GM18519 (cell line): ENCODE measurements at regions not wholly inside any gene's neighbourhood (a gene's known extent, or its start where the extent isn't known, plus 50 kb on each side); places are given as distances from the start of the nearest gene placed in this dataset.
"Not testable (repeated sequence)": the region's sequence is repeated elsewhere in the genome, so short reads cannot be mapped to it uniquely, and the experiment has no call there.

ENCODE experiments used
- ATAC-seq: cut with Tn5 transposase; IDR thresholded peaks from one replicate; pipeline ENCODE4 v1.9.1; 2021; ENCODE audit warnings: mild to moderate bottlenecking, moderate library complexity; ENCODE audit not compliant: unreplicated experiment, low FRiP score

- ATAC-seq, result not testable (repeated sequence)
Observed at GRCh38 chrY:23361897-23362296, 142.6 kb downstream of the DAZ2 start.

DNA sequence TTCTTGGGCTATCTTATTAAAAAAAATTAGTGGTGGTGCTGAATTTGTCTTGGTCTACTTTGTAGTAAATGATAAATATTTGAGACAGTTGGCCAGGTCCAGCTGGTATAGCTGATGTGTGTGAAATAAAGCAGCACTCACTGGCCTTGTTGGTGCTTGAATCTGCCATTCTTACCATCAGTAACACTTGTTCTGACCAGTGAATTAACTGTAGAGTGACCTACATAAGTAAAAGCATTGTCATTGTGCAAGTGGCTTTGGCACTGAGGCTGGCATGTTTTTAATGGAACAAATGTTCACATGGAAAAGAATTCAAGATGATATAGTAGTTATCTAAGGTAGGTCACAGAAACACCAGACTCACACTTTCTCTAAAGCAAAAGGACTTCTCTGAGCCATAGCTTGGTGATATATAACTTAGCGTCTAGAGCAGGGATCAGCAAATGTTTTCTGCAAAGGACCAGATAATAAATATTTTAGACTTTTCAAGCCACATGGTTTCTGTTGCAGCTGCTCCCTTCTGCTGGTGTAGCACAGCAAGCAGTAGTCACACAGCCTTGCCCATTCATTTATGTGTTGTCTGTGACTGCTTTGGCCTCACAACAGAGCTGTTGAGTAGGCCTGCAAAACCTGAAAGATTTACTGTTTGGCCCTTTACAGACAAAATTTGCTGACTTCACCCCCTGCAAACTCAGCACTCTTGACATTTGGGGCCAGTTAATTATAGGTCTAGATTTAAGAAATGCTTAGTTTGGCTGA, 144.1 kb downstream of the DAZ2 start:
- ATAC-seq, result not testable (repeated sequence)

DNA sequence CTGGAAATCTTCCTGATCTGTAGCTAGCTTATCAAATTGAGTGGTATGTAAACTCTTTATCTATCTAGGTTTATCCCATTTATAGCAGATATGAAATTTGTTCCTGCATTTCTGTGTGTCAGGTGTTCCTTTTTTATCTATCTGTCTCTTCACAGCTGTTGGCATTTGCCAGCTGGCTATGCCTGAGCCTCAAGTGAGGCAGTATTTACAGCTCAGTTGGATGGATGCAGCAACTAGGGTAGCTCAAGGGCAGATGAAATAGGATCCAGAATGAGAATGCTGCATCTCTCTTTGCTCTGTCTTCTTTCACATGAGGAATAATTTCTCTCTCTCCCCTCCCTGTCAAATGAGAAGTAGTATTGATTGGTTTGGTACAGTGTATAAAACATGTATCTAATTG, 144.8 kb downstream of the DAZ2 start:
- not testable (repeated sequence) for ATAC-seq

DNA sequence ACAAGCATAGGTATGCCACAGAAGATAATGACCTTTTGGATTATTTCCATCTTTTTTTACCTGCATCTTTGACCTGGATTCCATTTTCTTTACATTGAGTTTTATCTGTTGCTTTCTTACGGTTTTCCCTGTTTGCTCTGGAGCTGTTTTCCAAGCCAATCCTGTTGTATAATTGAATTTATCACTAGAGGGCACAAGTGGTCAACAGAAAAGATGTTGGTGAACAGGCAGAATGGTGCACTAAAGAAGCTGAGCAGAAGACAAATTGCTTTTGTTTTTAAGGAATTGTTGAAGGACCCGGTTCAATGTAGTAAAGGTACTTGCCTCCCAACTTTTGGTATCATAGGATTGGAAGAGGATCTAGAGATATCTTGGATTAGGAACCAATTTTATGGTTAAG, 177.8 kb downstream of the DAZ2 start:
- ATAC-seq, result not testable (repeated sequence)

- not testable (repeated sequence) for ATAC-seq
Observed at GRCh38 chrY:23401280-23401679, 181.9 kb downstream of the DAZ2 start.

DNA sequence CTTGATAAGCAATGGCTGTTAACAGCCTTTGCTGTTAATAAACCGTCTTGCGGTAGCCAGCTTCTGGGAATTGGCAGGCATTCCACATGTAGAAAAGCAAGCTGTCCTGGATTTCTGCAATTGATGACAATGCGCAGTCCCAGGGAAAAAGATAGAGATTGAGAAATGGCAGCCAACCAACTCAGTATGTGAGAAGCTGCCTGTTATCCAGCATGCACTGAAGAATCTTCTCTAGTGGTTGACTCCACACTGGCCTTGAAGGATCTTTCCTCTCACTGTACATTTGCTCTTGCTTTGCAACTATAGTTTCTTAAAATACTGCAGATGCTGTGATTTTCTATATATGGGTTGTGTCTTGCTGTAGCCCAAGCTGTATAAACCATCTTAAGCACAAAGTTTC, 182.5 kb downstream of the DAZ2 start:
- ATAC-seq, result not testable (repeated sequence)

DNA sequence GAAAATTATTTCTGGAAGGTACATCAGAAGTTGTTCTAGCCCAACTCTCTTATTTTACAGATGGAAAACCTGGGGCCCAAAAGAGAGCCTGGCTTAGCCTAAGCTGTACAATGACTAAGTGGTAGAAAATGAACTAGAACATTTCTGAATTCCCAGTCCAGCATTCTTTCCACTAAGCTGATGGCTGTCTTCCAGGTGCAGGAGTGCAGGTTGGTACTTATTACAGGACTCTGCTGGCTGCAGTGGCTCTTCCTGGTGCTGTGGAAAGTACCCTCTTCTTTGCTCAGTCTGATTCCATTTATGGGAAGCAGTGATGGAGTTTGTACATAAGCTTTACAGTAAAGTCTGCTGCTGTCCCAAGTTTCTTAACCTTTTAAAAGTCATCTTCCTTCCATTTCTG, 196.6 kb downstream of the DAZ2 start:
- ATAC-seq, result not testable (repeated sequence)

GRCh38 chrY:23429264-23429663, 209.9 kb downstream of the DAZ2 start:
- not testable (repeated sequence) for ATAC-seq

- ATAC-seq, result peak; percentile 58
Observed at GRCh38 chrY:23444742-23445141, 225.4 kb downstream of the DAZ2 start.

DNA sequence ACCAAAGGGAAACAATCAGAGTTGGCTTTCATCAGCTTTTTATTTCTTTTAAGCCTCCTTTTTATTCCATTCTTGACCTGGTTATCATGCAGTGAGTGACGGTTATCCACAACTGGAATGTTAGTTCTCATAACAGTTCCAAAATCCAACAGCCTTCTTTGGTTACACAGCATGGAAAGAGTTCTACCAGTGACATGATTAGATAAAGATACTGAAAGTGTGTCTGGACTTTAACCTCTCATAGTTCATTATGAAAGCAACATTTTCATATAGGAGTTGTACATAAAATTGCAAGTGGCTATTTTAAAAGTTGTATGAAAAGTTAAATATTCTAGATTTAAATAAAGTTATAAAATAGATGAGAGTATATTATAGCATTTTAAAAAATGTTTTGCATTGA, 225.9 kb downstream of the DAZ2 start:
- ATAC-seq, result not testable (repeated sequence)

GRCh38 chrY:23455647-23456046, 236.3 kb downstream of the DAZ2 start:
- ATAC-seq, result not testable (repeated sequence)

GRCh38 chrY:23502883-23503282, 283.6 kb downstream of the DAZ2 start:
- ATAC-seq, result not testable (repeated sequence)
